ENCODE measurements at regions not wholly inside any gene's neighbourhood (a gene's known extent, or its start where the extent isn't known, plus 50 kb on each side); places are given as distances from the start of the nearest gene placed in this dataset.
A peak's percentile ranks its signal among the peaks of the same experiment; 100 is the strongest.

- H3K9me3 Mint-ChIP-seq = no peaks in the 10 kb centered on the region
- H3K9ac ChIP-seq (ENCODE audit: extremely low read depth, low read length, poor library complexity, severe bottlenecking) = no peak overlapping the region
- no peak overlapping the region for H3K27ac ChIP-seq (ENCODE audit: low read depth, low read length)
- WGBS, 2 experiments (ENCODE audit: insufficient coverage in 1 of 2, insufficient read length in 1 of 2) = 0 to 14% methylated on average over 1 to 11 of the region's 13 CpGs
- peak; percentile 93 for DNase-seq
- H3K27me3 ChIP-seq (ENCODE audit: control insufficient read depth, insufficient read depth, low read length, poor library complexity, severe bottlenecking) = no peaks in the 10 kb centered on the region
- peak overlapping the region; percentile 67 for H3K27ac Mint-ChIP-seq
- H3K4me1 Mint-ChIP-seq = peaks cover 49% of the 10 kb centered on the region
- no peaks in the 10 kb centered on the region for H3K36me3 Mint-ChIP-seq (ENCODE audit: low read depth)
- no peak overlapping the region for H3K4me3 ChIP-seq (ENCODE audit: low read length)
- H3K4me3 Mint-ChIP-seq = peak overlapping the region; percentile 2
- no peaks in the 10 kb centered on the region for H3K36me3 ChIP-seq (ENCODE audit: control insufficient read depth, insufficient read depth, low read length)
- H3K9me3 ChIP-seq (ENCODE audit: control insufficient read depth, low read length) = no peaks in the 10 kb centered on the region
- peaks cover 10% of the 10 kb centered on the region for H3K4me1 ChIP-seq (ENCODE audit: control insufficient read depth, insufficient read depth, low read length)
- peak; percentile 99 for TF ChIP-seq CTCF (conservative IDR thresholded peaks at IDR 0.05)
- H3K27me3 Mint-ChIP-seq (ENCODE audit: insufficient read depth) = no peaks in the 10 kb centered on the region
Measured at GRCh38 chr6:84422380-84422968, 195.0 kb upstream of the CEP162 start.

- Histone ChIP-seq H3K4me1 (ENCODE audit: control insufficient read depth, insufficient read depth, low read length) (peaks cover 7% of the 10 kb centered on the region), H3K4me3 (ENCODE audit: low read length) (no peak overlapping the region), H3K9me3 (ENCODE audit: control insufficient read depth, low read length) (no peaks in the 10 kb centered on the region), H3K27ac (ENCODE audit: low read depth, low read length) (no peak overlapping the region), H3K27me3 (ENCODE audit: control insufficient read depth, insufficient read depth, low read length, poor library complexity, severe bottlenecking) (no peaks in the 10 kb centered on the region), H3K36me3 (ENCODE audit: control insufficient read depth, insufficient read depth, low read length) (no peaks in the 10 kb centered on the region), H3K9ac (ENCODE audit: extremely low read depth, low read length, poor library complexity, severe bottlenecking) (no peak overlapping the region)
- Mint-ChIP-seq H3K9me3 (no peaks in the 10 kb centered on the region), H3K4me3 (no peak overlapping the region), H3K27me3 (ENCODE audit: insufficient read depth) (no peaks in the 10 kb centered on the region), H3K4me1 (peaks cover 36% of the 10 kb centered on the region), H3K36me3 (ENCODE audit: low read depth) (no peaks in the 10 kb centered on the region), H3K27ac (no peak overlapping the region)
- DNase-seq = no peak
- 54 to 62% methylated on average over 2 to 3 of the region's 5 CpGs for WGBS, 2 experiments (ENCODE audit: insufficient coverage in 1 of 2, insufficient read length in 1 of 2)
- no peak for TF ChIP-seq CTCF (conservative IDR thresholded peaks at IDR 0.05)
Measured at GRCh38 chr6:84421031-84421430, 193.6 kb upstream of the CEP162 start.

GRCh38 chr6:84417260-84417659 lies 189.8 kb upstream of the CEP162 start:
- TF ChIP-seq CTCF (conservative IDR thresholded peaks at IDR 0.05) = no peak
- Mint-ChIP-seq H3K27ac (no peak overlapping the region), H3K27me3 (ENCODE audit: insufficient read depth) (no peaks in the 10 kb centered on the region), H3K4me3 (no peak overlapping the region), H3K36me3 (ENCODE audit: low read depth) (no peaks in the 10 kb centered on the region), H3K9me3 (no peaks in the 10 kb centered on the region), H3K4me1 (peaks cover 25% of the 10 kb centered on the region)
- no peak overlapping the region for H3K4me3 ChIP-seq (ENCODE audit: low read length)
- H3K9me3 ChIP-seq (ENCODE audit: control insufficient read depth, low read length) = no peaks in the 10 kb centered on the region
- H3K36me3 ChIP-seq (ENCODE audit: control insufficient read depth, insufficient read depth, low read length) = no peaks in the 10 kb centered on the region
- H3K9ac ChIP-seq (ENCODE audit: extremely low read depth, low read length, poor library complexity, severe bottlenecking) = no peak overlapping the region
- no peak overlapping the region for H3K27ac ChIP-seq (ENCODE audit: low read depth, low read length)
- DNase-seq = no peak
- H3K4me1 ChIP-seq (ENCODE audit: control insufficient read depth, insufficient read depth, low read length) = peaks cover 5% of the 10 kb centered on the region
- WGBS, 2 experiments (ENCODE audit: insufficient coverage in 1 of 2, insufficient read length in 1 of 2) = 96% methylated on average over 2 of the region's 3 CpGs; no CpG with 5 or more reads in 1 of the 2 experiments
- H3K27me3 ChIP-seq (ENCODE audit: control insufficient read depth, insufficient read depth, low read length, poor library complexity, severe bottlenecking) = no peaks in the 10 kb centered on the region
